SK-N-MC (cell line): ENCODE measurements at regions not wholly inside any gene's neighbourhood (a gene's known extent, or its start where the extent isn't known, plus 50 kb on each side); places are given as distances from the start of the nearest gene placed in this dataset.

Experiments used
- EZH2 ChIP-seq: fragments of 200-600 bp; sonication (generic); IDR thresholded peaks from one replicate; pipeline ENCODE4 v1.6.1; 2017; ENCODE audit warnings: antibody characterized with exemption
- FOXP2 ChIP-seq: optimal IDR thresholded peaks from 2 replicates; pipeline ENCODE3; 2011; ENCODE audit warnings: mild to moderate bottlenecking, moderate library complexity; ENCODE audit not compliant: insufficient read depth; ENCODE audit errors: extremely low read length, control extremely low read depth
- POLR2AphosphoS5 ChIP-seq: IDR thresholded peaks from 2 replicates; pipeline ENCODE4 v1.6.1; 2012; ENCODE audit warnings: mild to moderate bottlenecking, low read depth, low read length, borderline replicate concordance

- no peak for TF ChIP-seq POLR2AphosphoS5
- TF ChIP-seq EZH2, result no peak
- no peak for TF ChIP-seq FOXP2
Measured at GRCh38 chr1:113207457-113207856, 134.5 kb downstream of the LRIG2 start.
